Gastrocnemius medialis (tissue), 4 donors: ENCODE measurements at regions not wholly inside any gene's neighbourhood (a gene's known extent, or its start where the extent isn't known, plus 50 kb on each side); places are given as distances from the start of the nearest gene placed in this dataset.
"Not testable (repeated sequence)": the region's sequence is repeated elsewhere in the genome, so short reads cannot be mapped to it uniquely, and the experiment has no call there.

Experiments
- ATAC-seq, 2 donors: fragments of 150-250 bp; one replicate each; pipeline ENCODE4 v1.9.1; 2016
- DNase-seq, 2 donors: peaks; one replicate each; pipeline ENCODE4 v3.0.0-alpha.2; 2019
- H3K27ac ChIP-seq, 4 donors: fragments of 200-600 bp; sonication (generic); 1 replicate in 1 of 4; 2 replicates in 3 of 4; pipeline ENCODE4 v1.5.1; 2016 to 2018; ENCODE audit warnings: mild to moderate bottlenecking in 2 of 4, moderate library complexity in 1 of 4
- H3K27me3 ChIP-seq, 3 donors: fragments of 200-600 bp; sonication (generic) in 2 of 3; 1 replicate in 1 of 3; 2 replicates in 2 of 3; pipeline versions ENCODE4 v1.5.1 to v1.6.0; 2016 to 2019; ENCODE audit warnings: mild to moderate bottlenecking in 1 of 3, moderate library complexity in 1 of 3
- H3K36me3 ChIP-seq, 2 donors: fragments of 200-600 bp; sonication (generic) in 1 of 2; one replicate each; pipeline ENCODE4 v1.5.1; 2017 to 2018
- H3K4me1 ChIP-seq, 2 donors: fragments of 200-600 bp; sonication (generic) in 1 of 2; one replicate each; pipeline ENCODE4 v1.5.1; 2016 to 2017; ENCODE audit warnings: mild to moderate bottlenecking in 2 of 2
- H3K4me3 ChIP-seq, 4 donors: fragments of 200-600 bp; sonication (generic) in 3 of 4; 1 replicate in 1 of 4; 2 replicates in 3 of 4; pipeline ENCODE4 v1.5.1; 2016 to 2019; ENCODE audit warnings: mild to moderate bottlenecking in 2 of 4
- H3K9me3 ChIP-seq, 3 donors: fragments of 200-600 bp; sonication (generic) in 2 of 3; 1 replicate in 1 of 3; 2 replicates in 2 of 3; pipeline ENCODE4 v1.5.1; 2016 to 2019
- POLR2A ChIP-seq, 2 donors: fragments of 450-650 bp; IDR thresholded peaks; one replicate each; pipeline ENCODE4 v1.6.1; 2017; ENCODE audit warnings: antibody characterized with exemption in 2 of 2, mild to moderate bottlenecking in 2 of 2, moderate library complexity in 2 of 2
- in situ Hi-C, 4 donors: fragments of 200-750 bp; cut with MboI; loops; one replicate each; pipeline versions ENCODE4 v1.15.0 to v1.8.0; 2017; ENCODE audit warnings: low sequenced_read_pairs in 4 of 4
- intact Hi-C: fragments of 100-400 bp; cut with DNase I; formaldehyde crosslinking; loops from one replicate; pipeline ENCODE4 v1.15.1; 2023; ENCODE audit warnings: low total_unique reads
- TF ChIP-seq, protein P1 (sequence below), 5 experiments: fragments of 450-650 bp in 3 of 5; fragments of 200-600 bp in 2 of 5; sonication (generic) in 2 of 5; IDR thresholded peaks in 4 of 5; conservative IDR thresholded peaks in 1 of 5; 1 replicate in 4 of 5; 2 replicates in 1 of 5; pipeline ENCODE4 v1.5.1; 2016 to 2019; ENCODE audit warnings: antibody characterized with exemption in 5 of 5, mild to moderate bottlenecking in 3 of 5, moderate library complexity in 3 of 5

DNA sequence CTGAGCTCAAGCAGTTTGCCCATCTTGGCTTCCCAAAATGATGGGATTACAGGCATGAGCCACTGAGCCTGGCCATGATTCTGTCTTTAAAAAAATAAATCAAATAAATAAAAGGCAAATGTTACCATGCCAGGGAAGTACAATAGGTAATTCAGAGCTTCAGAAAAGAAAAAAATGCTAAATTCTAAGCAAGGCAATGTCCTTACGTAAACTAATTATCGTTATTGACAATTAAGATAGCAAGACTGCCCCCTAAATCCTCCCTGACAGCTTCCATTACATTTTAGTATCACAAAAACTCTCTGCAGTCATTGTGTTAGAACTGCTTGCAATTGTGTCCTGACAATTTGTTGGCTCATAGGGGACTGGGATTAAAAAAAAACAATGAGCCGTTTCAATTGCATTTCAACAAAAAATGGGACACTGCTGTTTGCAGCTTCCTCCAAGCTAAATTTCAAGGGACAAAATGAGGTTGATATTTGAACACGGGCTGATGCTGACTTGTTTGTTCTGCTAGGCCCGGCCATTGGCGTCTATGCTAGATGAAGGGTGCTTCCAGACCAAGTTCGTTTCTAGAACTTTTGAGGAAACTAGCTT lies 88.9 kb downstream of the MOGAT1 start:
- in situ Hi-C loops, result no loop called here
- H3K27me3 ChIP-seq, result no peaks in the 10 kb centered on the region
- H3K4me3 ChIP-seq, result no peak overlapping the region
- intact Hi-C loops, result no loop called here
- ATAC-seq, result no peak
- no peak for DNase-seq
- TF ChIP-seq, protein P1, sequence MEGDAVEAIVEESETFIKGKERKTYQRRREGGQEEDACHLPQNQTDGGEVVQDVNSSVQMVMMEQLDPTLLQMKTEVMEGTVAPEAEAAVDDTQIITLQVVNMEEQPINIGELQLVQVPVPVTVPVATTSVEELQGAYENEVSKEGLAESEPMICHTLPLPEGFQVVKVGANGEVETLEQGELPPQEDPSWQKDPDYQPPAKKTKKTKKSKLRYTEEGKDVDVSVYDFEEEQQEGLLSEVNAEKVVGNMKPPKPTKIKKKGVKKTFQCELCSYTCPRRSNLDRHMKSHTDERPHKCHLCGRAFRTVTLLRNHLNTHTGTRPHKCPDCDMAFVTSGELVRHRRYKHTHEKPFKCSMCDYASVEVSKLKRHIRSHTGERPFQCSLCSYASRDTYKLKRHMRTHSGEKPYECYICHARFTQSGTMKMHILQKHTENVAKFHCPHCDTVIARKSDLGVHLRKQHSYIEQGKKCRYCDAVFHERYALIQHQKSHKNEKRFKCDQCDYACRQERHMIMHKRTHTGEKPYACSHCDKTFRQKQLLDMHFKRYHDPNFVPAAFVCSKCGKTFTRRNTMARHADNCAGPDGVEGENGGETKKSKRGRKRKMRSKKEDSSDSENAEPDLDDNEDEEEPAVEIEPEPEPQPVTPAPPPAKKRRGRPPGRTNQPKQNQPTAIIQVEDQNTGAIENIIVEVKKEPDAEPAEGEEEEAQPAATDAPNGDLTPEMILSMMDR (IDR thresholded peaks at IDR 0.05 in 4 of 5, conservative IDR thresholded peaks at IDR 0.05 in 1 of 5), result no peak
- TF ChIP-seq POLR2A (IDR thresholded peaks at IDR 0.05), result no peak
- no peaks in the 10 kb centered on the region for H3K4me1 ChIP-seq
- no peaks in the 10 kb centered on the region for H3K36me3 ChIP-seq
- H3K9me3 ChIP-seq, result no peaks in the 10 kb centered on the region
- no peak overlapping the region for H3K27ac ChIP-seq

DNA sequence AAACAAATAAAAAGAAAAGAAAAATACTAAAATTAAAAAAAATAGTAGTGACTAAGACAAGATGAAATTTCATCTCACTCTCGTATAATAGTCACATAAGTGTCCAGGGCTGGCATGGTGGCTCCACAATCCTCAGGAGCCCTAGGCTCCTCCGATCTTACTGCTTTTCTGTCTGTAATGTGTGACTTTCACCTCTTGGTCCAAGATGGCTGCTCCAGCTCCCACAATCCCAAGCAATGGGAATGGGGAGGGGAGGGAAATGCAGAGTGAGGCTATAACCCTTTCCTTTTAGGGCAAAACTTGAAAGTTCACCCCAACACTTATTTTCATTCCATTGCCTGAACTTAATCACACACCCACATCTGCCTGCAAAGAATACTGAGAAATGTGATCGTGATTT lies 90.4 kb downstream of the MOGAT1 start:
- intact Hi-C loops (no loop called here), in situ Hi-C loops (no loop called here)
- Histone ChIP-seq H3K9me3 (no peaks in the 10 kb centered on the region), H3K4me1 (no peaks in the 10 kb centered on the region), H3K27me3 (no peaks in the 10 kb centered on the region), H3K27ac (no peak overlapping the region), H3K4me3 (no peak overlapping the region), H3K36me3 (no peaks in the 10 kb centered on the region)
- no peak for ATAC-seq
- TF ChIP-seq, protein P1 (IDR thresholded peaks at IDR 0.05 in 4 of 5, conservative IDR thresholded peaks at IDR 0.05 in 1 of 5), result no peak
- no peak for TF ChIP-seq POLR2A (IDR thresholded peaks at IDR 0.05)
- no peak for DNase-seq

DNA sequence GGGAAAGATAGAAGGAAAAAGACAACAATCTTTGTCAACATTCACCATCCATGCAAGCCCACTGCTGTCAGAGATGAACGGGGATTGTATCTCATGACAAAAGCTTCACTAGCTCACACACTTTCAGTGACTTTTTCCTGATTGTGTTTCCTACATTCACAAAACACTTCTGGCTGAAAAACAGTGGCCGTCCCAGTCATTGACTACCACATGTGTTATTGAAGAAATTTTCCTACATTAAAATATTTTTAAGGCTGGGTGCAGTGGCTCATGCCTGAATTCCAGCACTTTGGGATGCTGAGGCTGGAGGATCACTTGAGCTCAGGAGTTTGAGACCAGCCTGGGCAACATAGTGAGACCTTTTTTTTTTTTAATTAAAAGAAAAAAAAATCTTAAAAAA lies 90.9 kb downstream of the MOGAT1 start:
- ATAC-seq (no peak), DNase-seq (no peak)
- H3K27ac ChIP-seq, result no peak overlapping the region
- intact Hi-C loops (no loop called here), in situ Hi-C loops (no loop called here)
- H3K27me3 ChIP-seq, result no peaks in the 10 kb centered on the region
- TF ChIP-seq, protein P1 (IDR thresholded peaks at IDR 0.05 in 4 of 5, conservative IDR thresholded peaks at IDR 0.05 in 1 of 5), result no peak
- no peak for TF ChIP-seq POLR2A (IDR thresholded peaks at IDR 0.05)
- no peaks in the 10 kb centered on the region for H3K36me3 ChIP-seq
- no peak overlapping the region for H3K4me3 ChIP-seq
- no peaks in the 10 kb centered on the region for H3K4me1 ChIP-seq
- no peaks in the 10 kb centered on the region for H3K9me3 ChIP-seq

DNA sequence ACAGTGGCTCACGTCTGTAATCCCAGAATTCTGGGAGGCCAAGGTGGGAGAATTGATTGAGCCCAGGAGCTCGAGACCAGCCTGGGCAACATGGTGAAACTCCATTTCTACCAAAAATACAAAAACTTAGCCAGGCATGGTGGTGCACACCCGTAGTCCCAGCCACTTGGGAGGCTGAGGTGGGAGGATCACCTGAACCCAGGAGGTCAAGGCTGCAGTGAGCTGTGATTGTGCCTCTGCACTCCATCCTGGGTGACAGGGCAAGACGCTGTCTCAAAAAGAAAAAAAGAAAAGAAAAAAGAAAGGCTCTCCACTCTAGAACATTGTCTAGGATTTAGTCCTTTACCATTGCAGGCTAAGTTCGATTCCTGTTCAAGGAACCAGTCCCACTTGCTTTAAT lies 94.4 kb downstream of the MOGAT1 start:
- intact Hi-C loops, H3K4me1 ChIP-seq: not testable (repeated sequence)

DNA sequence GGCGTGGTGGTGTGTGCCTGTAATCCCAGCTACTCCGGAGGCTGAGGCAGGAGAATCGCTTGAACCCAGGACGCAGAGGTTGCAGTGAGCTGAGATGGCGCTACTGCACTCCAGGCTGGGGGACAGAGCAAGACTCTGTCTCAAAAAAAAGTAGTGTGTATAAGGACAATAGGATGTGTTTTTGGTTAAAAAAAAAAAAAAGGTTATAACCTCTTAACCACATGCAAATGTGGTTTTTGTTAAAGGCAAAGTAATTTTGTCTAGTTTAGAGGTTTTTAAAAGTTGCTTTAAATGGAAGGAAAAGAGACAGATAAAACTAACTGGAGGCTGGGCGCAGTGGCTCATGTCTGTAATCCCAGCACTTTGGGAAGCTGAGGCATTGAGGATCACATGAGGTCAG lies 92.8 kb upstream of the ACSL3 start:
- H3K4me3 ChIP-seq, DNase-seq, in situ Hi-C loops, ATAC-seq, H3K27ac ChIP-seq, H3K27me3 ChIP-seq, H3K36me3 ChIP-seq, intact Hi-C loops, H3K4me1 ChIP-seq, H3K9me3 ChIP-seq: not testable (repeated sequence)

More for the DNA sequence above, 94.4 kb downstream of the MOGAT1 start:
- H3K9me3 ChIP-seq, H3K27me3 ChIP-seq, in situ Hi-C loops, ATAC-seq, H3K36me3 ChIP-seq, DNase-seq, H3K27ac ChIP-seq, H3K4me3 ChIP-seq: not testable (repeated sequence)

DNA sequence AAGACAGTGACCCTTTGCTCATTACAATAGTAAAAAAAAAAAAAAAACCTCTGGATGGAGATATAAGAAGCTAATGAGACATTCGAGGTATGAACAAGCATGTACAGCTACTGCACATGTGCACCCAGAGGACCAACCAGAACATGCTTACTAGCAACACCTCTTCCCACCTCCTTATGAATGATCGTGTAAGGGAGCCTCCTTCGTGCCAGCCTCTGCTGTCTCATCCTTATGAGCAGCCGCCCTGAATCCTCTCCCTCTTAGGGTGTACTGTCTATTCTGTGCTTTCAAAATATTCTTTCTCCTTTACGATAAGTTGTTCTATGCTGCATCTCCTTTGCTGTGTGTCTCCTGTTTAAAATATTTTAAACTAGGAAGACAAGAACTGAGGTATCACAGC lies 91.4 kb upstream of the ACSL3 start:
- TF ChIP-seq POLR2A (IDR thresholded peaks at IDR 0.05), result no peak
- TF ChIP-seq, protein P1 (IDR thresholded peaks at IDR 0.05 in 4 of 5, conservative IDR thresholded peaks at IDR 0.05 in 1 of 5), result no peak
- Histone ChIP-seq H3K36me3 (no peaks in the 10 kb centered on the region), H3K4me1 (no peaks in the 10 kb centered on the region), H3K27me3 (no peaks in the 10 kb centered on the region), H3K27ac (no peak overlapping the region), H3K4me3 (no peak overlapping the region), H3K9me3 (no peaks in the 10 kb centered on the region)
- DNase-seq, result no peak
- intact Hi-C loops, result no loop called here
- no peak for ATAC-seq
- in situ Hi-C loops, result no loop called here
